ENCODE measurements at regions not wholly inside any gene's neighbourhood (a gene's known extent, or its start where the extent isn't known, plus 50 kb on each side); places are given as distances from the start of the nearest gene placed in this dataset.

- no peak for TF ChIP-seq ZBED4 (CRISPR knock-in tag; IDR thresholded peaks at IDR 0.05; ENCODE audit: borderline replicate concordance)
- TF ChIP-seq ETV5 (CRISPR knock-in tag; IDR thresholded peaks at IDR 0.05; ENCODE audit: borderline replicate concordance): no peak
- no peak for TF ChIP-seq ESRRA (CRISPR knock-in tag; IDR thresholded peaks at IDR 0.05; ENCODE audit: low read depth)
Observed at GRCh38 chr5:142402752-142403318, 78.0 kb upstream of the SPRY4 start.
